22Rv1 (cell line): ENCODE measurements at regions not wholly inside any gene's neighbourhood (a gene's known extent, or its start where the extent isn't known, plus 50 kb on each side); places are given as distances from the start of the nearest gene placed in this dataset.

Source experiments
- H3K27ac ChIP-seq: fragments of 450-650 bp; 2 replicates; pipeline ENCODE4 v1.5.1; 2017
- CTCF ChIP-seq: fragments of 450-650 bp; IDR thresholded peaks from 2 replicates; pipeline ENCODE4 v1.5.1; 2017; ENCODE audit warnings: mild to moderate bottlenecking
- ZFX ChIP-seq: fragments of 450-650 bp; IDR thresholded peaks from 2 replicates; pipeline ENCODE4 v1.6.1; 2017; ENCODE audit warnings: antibody characterized with exemption, borderline replicate concordance

GRCh38 chrX:69229436-69229835 lies 64.2 kb upstream of the PJA1 start:
- H3K27ac ChIP-seq: no peak overlapping the region
- no peak for TF ChIP-seq ZFX
- no peak for TF ChIP-seq CTCF

- H3K27ac ChIP-seq: no peak overlapping the region
- TF ChIP-seq CTCF (no peak), ZFX (no peak)
Observed at GRCh38 chrX:69228732-69229131, 63.5 kb upstream of the PJA1 start.

GRCh38 chrX:69226459-69227158 lies 61.4 kb upstream of the PJA1 start:
- TF ChIP-seq CTCF (no peak), ZFX (no peak)
- no peak overlapping the region for H3K27ac ChIP-seq

GRCh38 chrX:69222103-69223090 lies 57.1 kb upstream of the PJA1 start:
- peak; percentile 72 for TF ChIP-seq CTCF
- TF ChIP-seq ZFX: no peak
- H3K27ac ChIP-seq: no peak overlapping the region

GRCh38 chrX:69221239-69222102 lies 56.2 kb upstream of the PJA1 start:
- no peak overlapping the region for H3K27ac ChIP-seq
- TF ChIP-seq CTCF (no peak), ZFX (no peak)

- TF ChIP-seq ZFX (no peak), CTCF (no peak)
- H3K27ac ChIP-seq: no peak overlapping the region
Observed at GRCh38 chrX:69218407-69218997, 53.2 kb upstream of the PJA1 start.
